ENCODE measurements at regions not wholly inside any gene's neighbourhood (a gene's known extent, or its start where the extent isn't known, plus 50 kb on each side); places are given as distances from the start of the nearest gene placed in this dataset.

GRCh38 chr3:70516076-70516475, 203.6 kb upstream of the MDFIC2 start:
- TF ChIP-seq CTCF (IDR thresholded peaks at IDR 0.05; ENCODE audit: unreplicated experiment in 3 of 3) = no peak
- Mint-ChIP-seq H3K4me3 (no peak overlapping the region), H3K4me1 (peaks cover 44% of the 10 kb centered on the region), H3K27ac (peak overlapping the region in 2 of 3 experiments; percentile 59 to 69), H3K27me3 (ENCODE audit: low read depth) (no peaks in the 10 kb centered on the region), H3K36me3 (ENCODE audit: low read depth) (no peaks in the 10 kb centered on the region), H3K9me3 (no peaks in the 10 kb centered on the region)

GRCh38 chr3:70507486-70507885, 195.0 kb upstream of the MDFIC2 start:
- Mint-ChIP-seq H3K4me3 (no peak overlapping the region), H3K27me3 (ENCODE audit: low read depth) (no peaks in the 10 kb centered on the region), H3K9me3 (no peaks in the 10 kb centered on the region), H3K4me1 (peaks cover 14% of the 10 kb centered on the region), H3K36me3 (ENCODE audit: low read depth) (no peaks in the 10 kb centered on the region), H3K27ac (no peak overlapping the region)
- no peak for TF ChIP-seq CTCF (IDR thresholded peaks at IDR 0.05; ENCODE audit: unreplicated experiment in 3 of 3)

GRCh38 chr3:70506775-70507174, 194.3 kb upstream of the MDFIC2 start:
- Mint-ChIP-seq H3K27ac (no peak overlapping the region), H3K27me3 (ENCODE audit: low read depth) (no peaks in the 10 kb centered on the region), H3K36me3 (ENCODE audit: low read depth) (no peaks in the 10 kb centered on the region), H3K9me3 (peaks cover 2% of the 10 kb centered on the region), H3K4me3 (no peak overlapping the region), H3K4me1 (peaks cover 14% of the 10 kb centered on the region)
- TF ChIP-seq CTCF (IDR thresholded peaks at IDR 0.05; ENCODE audit: unreplicated experiment in 3 of 3) = no peak

GRCh38 chr3:70501561-70501960, 189.1 kb upstream of the MDFIC2 start:
- peaks cover 10% of the 10 kb centered on the region for H3K4me1 Mint-ChIP-seq
- no peak for TF ChIP-seq CTCF (IDR thresholded peaks at IDR 0.05; ENCODE audit: unreplicated experiment in 3 of 3)
- no peak overlapping the region for H3K4me3 Mint-ChIP-seq
- H3K27me3 Mint-ChIP-seq (ENCODE audit: low read depth) = no peaks in the 10 kb centered on the region
- H3K36me3 Mint-ChIP-seq (ENCODE audit: low read depth) = no peaks in the 10 kb centered on the region
- H3K9me3 Mint-ChIP-seq = peaks cover 2% of the 10 kb centered on the region
- H3K27ac Mint-ChIP-seq = no peak overlapping the region

GRCh38 chr3:70488816-70489215, 176.4 kb upstream of the MDFIC2 start:
- Mint-ChIP-seq H3K4me3 (no peak overlapping the region), H3K9me3 (no peaks in the 10 kb centered on the region), H3K27ac (no peak overlapping the region), H3K4me1 (no peaks in the 10 kb centered on the region), H3K36me3 (ENCODE audit: low read depth) (no peaks in the 10 kb centered on the region), H3K27me3 (ENCODE audit: low read depth) (peaks cover 5% of the 10 kb centered on the region)
- TF ChIP-seq CTCF (IDR thresholded peaks at IDR 0.05; ENCODE audit: unreplicated experiment in 3 of 3) = no peak

- peaks cover 5% of the 10 kb centered on the region for H3K27me3 Mint-ChIP-seq (ENCODE audit: low read depth)
These were observed 175.7 kb upstream of the MDFIC2 start for GRCh38 chr3:70488131-70488530.

More at GRCh38 chr3:70488131-70488530, 175.7 kb upstream of the MDFIC2 start:
- H3K27ac Mint-ChIP-seq = no peak overlapping the region
- H3K36me3 Mint-ChIP-seq (ENCODE audit: low read depth) = no peaks in the 10 kb centered on the region
- no peak overlapping the region for H3K4me3 Mint-ChIP-seq
- TF ChIP-seq CTCF (IDR thresholded peaks at IDR 0.05; ENCODE audit: unreplicated experiment in 3 of 3) = no peak
- H3K4me1 Mint-ChIP-seq = no peaks in the 10 kb centered on the region
- H3K9me3 Mint-ChIP-seq = no peaks in the 10 kb centered on the region
